NOMO-1 treated with DMSO at 0.1 percent for 48 hours (cell line): ENCODE measurements at regions not wholly inside any gene's neighbourhood (a gene's known extent, or its start where the extent isn't known, plus 50 kb on each side); places are given as distances from the start of the nearest gene placed in this dataset.
"Not testable (repeated sequence)": the region's sequence is repeated elsewhere in the genome, so short reads cannot be mapped to it uniquely, and the experiment has no call there.

Experiments used
- DNase-seq: peaks from one replicate; lab custom pipeline; 2025; ENCODE audit not compliant: unreplicated experiment; lab: John Stamatoyannopoulos, UW

- peak; percentile 83 for DNase-seq
Measured at GRCh38 chr4:81740487-81740886, 268.8 kb upstream of the RASGEF1B start.

- no peak for DNase-seq
Measured at GRCh38 chr4:81738891-81739290, 267.2 kb upstream of the RASGEF1B start.

- DNase-seq: no peak
Measured at GRCh38 chr4:81737865-81738559, 266.3 kb upstream of the RASGEF1B start.

- DNase-seq: no peak
Measured at GRCh38 chr4:81736324-81736723, 264.6 kb upstream of the RASGEF1B start.

- no peak for DNase-seq
Measured at GRCh38 chr4:81732980-81733379, 261.3 kb upstream of the RASGEF1B start.

DNA sequence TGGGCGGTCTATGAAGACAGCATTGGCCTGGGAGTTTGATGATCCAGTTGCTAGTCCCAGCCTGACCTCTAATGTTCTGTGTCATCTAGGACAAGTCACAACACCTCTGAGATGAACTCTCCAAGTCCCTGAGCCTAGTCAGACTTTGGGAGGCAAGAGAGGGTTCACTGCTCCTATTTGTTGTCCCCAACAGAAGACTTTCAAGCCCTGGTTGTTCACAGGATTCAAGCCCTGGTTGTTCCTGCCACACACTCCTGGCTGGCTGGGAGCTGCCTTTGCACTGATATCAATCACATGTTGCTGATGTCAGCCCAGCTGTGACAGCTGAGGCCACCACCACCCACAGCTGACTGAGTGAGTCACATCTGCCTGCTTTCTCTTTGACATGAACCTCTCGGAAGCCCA is 253.2 kb upstream of the RASGEF1B start:
- DNase-seq: no peak

GRCh38 chr4:81723927-81724587 is 252.3 kb upstream of the RASGEF1B start:
- DNase-seq: no peak

GRCh38 chr4:81723019-81723884 is 251.5 kb upstream of the RASGEF1B start:
- DNase-seq: no peak

DNA sequence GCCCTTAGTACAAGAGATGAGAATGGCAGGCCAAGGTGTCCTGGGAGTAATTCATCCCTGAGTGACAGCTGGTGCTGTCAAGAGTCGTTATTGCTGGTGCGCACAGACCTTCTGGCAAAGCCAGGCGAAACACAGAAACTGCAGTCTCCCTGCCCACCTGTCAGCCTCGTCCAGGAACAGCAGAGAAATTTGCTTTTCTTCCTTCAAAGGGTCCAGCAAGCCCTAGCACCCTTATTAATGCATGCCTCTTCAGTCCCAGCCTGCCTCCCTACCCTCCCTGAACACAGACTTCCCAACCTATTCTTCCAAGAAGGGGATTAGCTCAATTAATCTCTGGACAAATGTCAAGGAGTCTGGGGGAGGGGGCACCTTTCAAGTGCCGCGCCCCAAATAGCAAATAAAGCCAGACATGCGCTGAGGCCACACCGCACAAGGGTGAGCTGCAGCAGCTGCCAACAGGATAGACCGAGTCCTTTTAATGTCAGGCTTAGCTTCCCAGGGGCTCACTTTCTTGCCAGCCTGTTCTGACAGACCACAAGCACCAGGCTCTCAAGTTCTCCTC is 250.7 kb upstream of the RASGEF1B start:
- DNase-seq: no peak

- DNase-seq: no peak
Measured at GRCh38 chr4:81715757-81716156, 244.1 kb upstream of the RASGEF1B start.

DNA sequence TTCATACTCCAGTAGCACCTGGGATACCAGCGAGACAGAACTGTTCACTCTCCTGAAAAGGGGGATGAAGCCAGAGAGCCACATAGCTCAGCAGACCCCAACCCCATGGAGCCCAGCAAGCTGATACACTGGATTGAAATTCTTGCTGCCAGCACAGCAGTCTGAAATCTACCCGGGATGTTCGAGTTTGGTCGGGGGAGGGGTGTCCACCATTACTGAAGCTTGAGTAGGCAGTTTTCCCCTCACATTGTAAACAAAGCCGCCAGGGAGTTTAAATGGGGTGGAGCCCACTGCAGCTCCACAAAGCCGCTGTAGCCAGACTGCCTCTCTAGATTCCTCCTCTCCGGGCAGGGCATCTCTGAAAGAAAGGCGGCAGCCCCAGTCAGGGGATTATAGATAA is 243.7 kb upstream of the RASGEF1B start:
- DNase-seq: not testable (repeated sequence)

- no peak for DNase-seq
Measured at GRCh38 chr4:81714291-81714690, 242.6 kb upstream of the RASGEF1B start.

- DNase-seq: no peak
Measured at GRCh38 chr4:81712714-81713113, 241.0 kb upstream of the RASGEF1B start.

- no peak for DNase-seq
Measured at GRCh38 chr4:81704461-81704860, 232.8 kb upstream of the RASGEF1B start.

DNA sequence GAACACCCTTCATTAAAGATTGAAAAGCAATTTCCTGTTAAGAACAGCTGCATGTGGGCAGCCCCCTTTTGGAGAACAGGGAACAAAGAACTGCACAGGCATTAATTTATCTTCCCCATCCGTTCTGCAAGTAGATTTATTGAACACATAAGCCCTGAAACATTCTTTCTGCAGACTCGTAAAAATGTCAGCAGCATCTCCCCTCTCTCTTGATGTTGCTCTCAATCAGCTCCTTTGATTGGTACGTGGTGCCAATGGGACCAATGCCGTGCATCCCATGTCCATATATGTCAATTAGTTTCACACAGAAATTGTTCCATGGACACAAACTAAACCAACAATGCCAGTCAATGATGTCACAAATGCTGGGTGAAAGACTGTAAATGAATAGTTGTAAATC is 228.5 kb upstream of the RASGEF1B start:
- DNase-seq: no peak

DNA sequence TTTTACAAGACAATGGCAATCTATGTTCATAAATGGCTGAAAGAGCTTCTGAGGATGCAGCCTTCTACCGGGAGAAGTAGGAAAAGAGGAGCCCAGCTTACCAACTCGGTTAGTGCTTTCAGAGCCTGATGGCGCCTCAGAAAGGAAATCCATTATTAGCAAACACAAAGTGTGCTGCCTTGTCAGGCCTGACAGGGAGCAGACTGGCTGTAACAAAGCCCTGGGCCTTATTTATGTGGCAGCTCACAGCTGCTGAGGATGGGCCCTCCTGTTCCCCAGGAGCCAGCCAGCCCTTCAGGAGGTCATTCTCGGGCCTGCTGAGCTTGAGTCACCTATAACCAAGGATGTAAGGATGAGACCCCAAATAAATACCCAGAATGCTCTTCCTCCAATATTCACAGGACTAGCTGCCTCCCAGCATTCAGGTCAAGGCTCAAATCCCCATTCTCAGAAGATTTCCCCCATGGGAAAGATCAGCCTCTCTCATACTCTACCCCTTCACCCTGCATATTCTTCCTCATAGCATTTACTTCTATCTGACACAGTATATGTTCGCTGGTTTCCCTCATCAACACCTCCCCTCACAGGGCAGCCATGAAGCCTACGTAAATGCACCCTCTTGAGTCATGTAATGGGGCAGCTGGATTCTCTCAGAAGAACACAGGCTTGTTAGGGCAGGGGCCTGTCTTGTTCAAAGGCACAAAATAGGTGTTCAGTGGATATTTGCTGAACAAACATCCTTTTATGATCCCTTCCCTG is 227.0 kb upstream of the RASGEF1B start:
- no peak for DNase-seq

GRCh38 chr4:81694176-81694913 is 222.6 kb upstream of the RASGEF1B start:
- peak; percentile 9 for DNase-seq

GRCh38 chr4:81690871-81691270 is 219.2 kb upstream of the RASGEF1B start:
- DNase-seq: no peak

DNA sequence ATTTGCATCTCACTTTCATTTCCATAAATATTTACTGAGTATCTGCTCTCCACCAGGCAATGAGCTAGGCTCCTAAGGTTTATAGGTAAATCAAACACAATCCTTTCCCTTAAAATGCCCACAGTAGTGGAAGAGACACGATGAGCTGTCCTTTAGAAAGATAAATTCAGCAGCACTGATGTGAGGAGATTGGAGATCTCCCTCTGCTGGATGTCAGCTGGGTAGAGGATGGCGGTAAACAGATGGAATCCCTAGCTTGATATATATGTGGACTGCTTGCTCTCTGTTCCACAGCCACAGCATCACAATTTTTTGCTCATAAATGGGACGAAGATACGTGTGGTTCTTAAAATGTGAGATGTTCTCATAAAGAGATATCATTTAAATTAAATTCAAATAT is 216.4 kb upstream of the RASGEF1B start:
- no peak for DNase-seq

DNA sequence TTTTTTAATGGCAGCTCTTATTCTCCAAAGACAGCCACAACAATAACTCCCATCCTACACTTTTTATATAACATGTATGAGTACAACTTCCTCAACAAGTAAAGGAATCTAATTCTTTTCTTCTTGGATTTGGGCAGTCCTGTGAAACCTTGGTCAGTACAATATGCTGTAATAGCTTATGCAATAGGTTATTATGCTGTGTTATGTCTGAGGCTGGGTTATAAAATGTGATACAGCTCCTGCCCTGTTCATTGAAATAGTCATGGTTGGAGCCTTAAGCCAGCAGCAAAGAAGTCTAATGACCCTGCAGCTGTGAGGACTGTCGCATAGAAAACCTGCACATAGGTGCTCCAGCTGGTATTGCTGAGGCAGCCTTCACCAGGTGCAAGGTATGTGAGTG is 215.8 kb upstream of the RASGEF1B start:
- no peak for DNase-seq
